ENCODE measurements at regions not wholly inside any gene's neighbourhood (a gene's known extent, or its start where the extent isn't known, plus 50 kb on each side); places are given as distances from the start of the nearest gene placed in this dataset.
"Not testable (repeated sequence)": the region's sequence is repeated elsewhere in the genome, so short reads cannot be mapped to it uniquely, and the experiment has no call there.

GRCh38 chrX:115912372-115912897, 258.1 kb upstream of the AGTR2 start:
- Histone ChIP-seq H3K36me3 (no peaks in the 10 kb centered on the region), H3K27me3 (replicated peaks; ENCODE audit: insufficient read depth) (no peaks in the 10 kb centered on the region), H3K4me1 (replicated peaks) (no peaks in the 10 kb centered on the region), H3K9me3 (no peaks in the 10 kb centered on the region), H3K27ac (no peak overlapping the region), H3K4me3 (no peak overlapping the region)
- no peak for DNase-seq (ENCODE audit: low spot score)
- intact Hi-C loops (cut with DNase I), result no loop called here
- TF ChIP-seq CTCF (IDR thresholded peaks at IDR 0.05) (no peak), POLR2AphosphoS5 (IDR thresholded peaks at IDR 0.05) (no peak), POLR2A (IDR thresholded peaks at IDR 0.05) (no peak)
- WGBS, result 100% methylated on average over 1 of the region's 2 CpGs

GRCh38 chrX:115913575-115913974, 257.0 kb upstream of the AGTR2 start:
- intact Hi-C loops (cut with DNase I), result no loop called here
- no peak for DNase-seq (ENCODE audit: low spot score)

GRCh38 chrX:115915625-115916024, 254.9 kb upstream of the AGTR2 start:
- intact Hi-C loops (cut with DNase I); H3K27me3 ChIP-seq (replicated peaks; ENCODE audit: insufficient read depth); H3K4me1 ChIP-seq (replicated peaks); H3K4me3 ChIP-seq; H3K36me3 ChIP-seq; DNase-seq (ENCODE audit: low spot score); H3K27ac ChIP-seq; H3K9me3 ChIP-seq: not testable (repeated sequence)
- WGBS, result 84% methylated on average over 2 of the region's 3 CpGs

More at GRCh38 chrX:115913575-115913974, 257.0 kb upstream of the AGTR2 start:
- no peaks in the 10 kb centered on the region for H3K9me3 ChIP-seq
- H3K27me3 ChIP-seq (replicated peaks; ENCODE audit: insufficient read depth), result no peaks in the 10 kb centered on the region
- no peak overlapping the region for H3K4me3 ChIP-seq
- TF ChIP-seq POLR2AphosphoS5 (IDR thresholded peaks at IDR 0.05) (no peak), POLR2A (IDR thresholded peaks at IDR 0.05) (no peak), CTCF (IDR thresholded peaks at IDR 0.05) (no peak)
- H3K36me3 ChIP-seq, result no peaks in the 10 kb centered on the region
- no peak overlapping the region for H3K27ac ChIP-seq
- no peaks in the 10 kb centered on the region for H3K4me1 ChIP-seq (replicated peaks)

- intact Hi-C loops (cut with DNase I), result no loop called here
- no peak overlapping the region for H3K27ac ChIP-seq
- DNase-seq (ENCODE audit: low spot score), result no peak
- WGBS, result 93% methylated on average over 1 of the region's 1 CpG
- H3K36me3 ChIP-seq, result no peaks in the 10 kb centered on the region
- no peaks in the 10 kb centered on the region for H3K27me3 ChIP-seq (replicated peaks; ENCODE audit: insufficient read depth)
- no peak overlapping the region for H3K4me3 ChIP-seq
- TF ChIP-seq CTCF (IDR thresholded peaks at IDR 0.05) (no peak), POLR2AphosphoS5 (IDR thresholded peaks at IDR 0.05) (no peak), POLR2A (IDR thresholded peaks at IDR 0.05) (no peak)
- H3K4me1 ChIP-seq (replicated peaks), result no peaks in the 10 kb centered on the region
- no peaks in the 10 kb centered on the region for H3K9me3 ChIP-seq
These were observed 241.1 kb upstream of the AGTR2 start for GRCh38 chrX:115929480-115929879.

- no peak for DNase-seq (ENCODE audit: low spot score)
- no peak overlapping the region for H3K4me3 ChIP-seq
- H3K27ac ChIP-seq, result no peak overlapping the region
- WGBS, result 92% methylated on average over 5 of the region's 5 CpGs
- H3K9me3 ChIP-seq, result no peaks in the 10 kb centered on the region
- H3K36me3 ChIP-seq, result no peaks in the 10 kb centered on the region
- no peak for TF ChIP-seq POLR2A (IDR thresholded peaks at IDR 0.05)
- no peak for TF ChIP-seq POLR2AphosphoS5 (IDR thresholded peaks at IDR 0.05)
- no peak for TF ChIP-seq CTCF (IDR thresholded peaks at IDR 0.05)
- H3K27me3 ChIP-seq (replicated peaks; ENCODE audit: insufficient read depth), result no peaks in the 10 kb centered on the region
- H3K4me1 ChIP-seq (replicated peaks), result no peaks in the 10 kb centered on the region
- intact Hi-C loops (cut with DNase I), result no loop called here
These were observed 234.5 kb upstream of the AGTR2 start for GRCh38 chrX:115936008-115936407.

Data from prostate gland (tissue), 2 donors.